HepG2 (cell line): ENCODE measurements at regions not wholly inside any gene's neighbourhood (a gene's known extent, or its start where the extent isn't known, plus 50 kb on each side); places are given as distances from the start of the nearest gene placed in this dataset.

Experiments used
- ATAC-seq: fragments of 200-7000 bp; cut with Tn5 transposase; 3 replicates; pipeline ENCODE4 v1.9.1; 2020; ENCODE audit warnings: mild to moderate bottlenecking, moderate library complexity
- BruUV-seq: library from RNA; stranded (reverse); fragments of 400-500 nt; replicated peaks from 2 replicates; lab custom pipeline; 2021; lab: Mats Ljungman, UMichigan
- CTCF ChIA-PET: fragments of 300-600 bp; formaldehyde crosslinking; extraction: SDS; loops from one replicate; lab custom pipeline; 2021; ENCODE audit warnings: low total read pairs, inconsistent platforms, low intra/inter-chr PET ratio; lab: Yijun Ruan, JAX
- POLR2A ChIA-PET: fragments of 350-600 bp; sonication (Branson Sonifier 250); formaldehyde crosslinking; loops from one replicate; lab custom pipeline; 2020; ENCODE audit warnings: antibody characterized with exemption, inconsistent platforms; lab: Yijun Ruan, JAX
- DNase-seq: peaks from one replicate; pipeline ENCODE4 v3.0.0-alpha.2; 2015; ENCODE audit warnings: low spot score
- FAIRE-seq: peaks from 3 replicates; lab custom pipeline; 2011; peaks lifted over from hg19 to GRCh38; lab: Jason Lieb, UNC
- H2AFZ ChIP-seq: one replicate; pipeline ENCODE4 v1.6.1; 2011; ENCODE audit warnings: low read length, inconsistent platforms
- H3K27ac ChIP-seq: fragments of 300-600 bp; 3 replicates; pipeline ENCODE4 v1.8.0; 2011; ENCODE audit warnings: mixed run types, mild to moderate bottlenecking, mixed read lengths, low read length, inconsistent platforms; ENCODE audit not compliant: insufficient read depth; ENCODE audit errors: extremely low read length
- H3K27me3 ChIP-seq, 2 experiments: fragments of 200-600 bp in 1 of 2; 2 replicates in 1 of 2; 3 replicates in 1 of 2; pipeline versions ENCODE4 v1.6.0 to v1.8.0; 2011; ENCODE audit warnings: low read length in 2 of 2, mild to moderate bottlenecking in 2 of 2, moderate library complexity in 2 of 2, inconsistent platforms in 1 of 2; ENCODE audit not compliant: insufficient read depth in 2 of 2, control insufficient read depth in 1 of 2
- H3K36me3 ChIP-seq, 2 experiments: fragments of 200-600 bp in 1 of 2; replicated peaks in 1 of 2; 2 replicates in 1 of 2; 3 replicates in 1 of 2; pipeline versions ENCODE4 v1.5.1 to v1.8.0; 2011; ENCODE audit warnings: low read length in 2 of 2, inconsistent platforms in 1 of 2; ENCODE audit not compliant: insufficient read depth in 2 of 2, control insufficient read depth in 1 of 2
- H3K4me1 ChIP-seq: 2 replicates; pipeline ENCODE4 v1.5.1; 2012; ENCODE audit warnings: low read length, inconsistent platforms; ENCODE audit not compliant: insufficient read depth
- H3K4me2 ChIP-seq: 2 replicates; pipeline ENCODE4 v1.6.0; 2011; ENCODE audit warnings: low read depth, low read length, inconsistent platforms
- H3K4me3 ChIP-seq, 3 experiments: fragments of 200-600 bp in 1 of 3; sonication (generic), shearing (Covaris generic) in 1 of 3; replicated peaks in 1 of 3; 2 replicates each; pipeline ENCODE4 v1.5.1; 2011 to 2016; ENCODE audit warnings: low read length in 3 of 3, inconsistent platforms in 2 of 3, low read depth in 2 of 3, mild to moderate bottlenecking in 2 of 3, control low read depth in 1 of 3, mixed read lengths in 1 of 3; ENCODE audit not compliant: insufficient read depth in 1 of 3
- H3K79me2 ChIP-seq: one replicate; pipeline ENCODE4 v1.6.1; 2011; ENCODE audit warnings: low read length, inconsistent platforms; ENCODE audit not compliant: insufficient read depth
- H3K9ac ChIP-seq: 2 replicates; pipeline ENCODE4 v1.6.0; 2011; ENCODE audit warnings: mild to moderate bottlenecking, low read depth, low read length, inconsistent platforms; ENCODE audit not compliant: insufficient read depth
- H3K9me3 ChIP-seq: 2 replicates; pipeline ENCODE4 v1.5.1; 2012; ENCODE audit warnings: mild to moderate bottlenecking, low read length
- H4K20me1 ChIP-seq: 2 replicates; pipeline ENCODE4 v1.6.0; 2011; ENCODE audit warnings: inconsistent platforms, mild to moderate bottlenecking, low read length, moderate library complexity; ENCODE audit not compliant: insufficient read depth
- BRCA1 ChIP-seq: sonication (generic); formaldehyde crosslinking; IDR thresholded peaks from 2 replicates; pipeline ENCODE4 v1.4.0; 2020; ENCODE audit warnings: missing genetic modification reagents
- MAFK ChIP-seq, 2 experiments: IDR thresholded peaks in 1 of 2; conservative IDR thresholded peaks in 1 of 2; 2 replicates each; pipeline ENCODE4 v1.6.1; 2011; ENCODE audit warnings: improper control_type of control experiment in 2 of 2, low read length in 2 of 2
- NFATC3 ChIP-seq: sonication (generic); formaldehyde crosslinking; IDR thresholded peaks from 2 replicates; pipeline ENCODE4 v1.5.1; 2020; ENCODE audit warnings: mild to moderate bottlenecking, missing genetic modification reagents
- ZNF224 ChIP-seq: sonication (generic); formaldehyde crosslinking; IDR thresholded peaks from 2 replicates; pipeline ENCODE4 v1.5.0; 2020; ENCODE audit warnings: mild to moderate bottlenecking, missing genetic modification reagents
- ZNF431 ChIP-seq: sonication (generic); formaldehyde crosslinking; IDR thresholded peaks from 2 replicates; pipeline ENCODE4 v1.9.0; 2022; ENCODE audit warnings: missing genetic modification reagents, low read depth, mild to moderate bottlenecking, borderline replicate concordance
- ZNF598 ChIP-seq: sonication (generic); formaldehyde crosslinking; IDR thresholded peaks from 2 replicates; pipeline ENCODE4 v1.5.1; 2020; ENCODE audit warnings: mild to moderate bottlenecking, missing genetic modification reagents, borderline replicate concordance
- ZNF816 ChIP-seq: sonication (generic); formaldehyde crosslinking; IDR thresholded peaks from 2 replicates; pipeline ENCODE4 v1.8.0; 2022; ENCODE audit warnings: missing genetic modification reagents, mild to moderate bottlenecking, borderline replicate concordance
- ZNF839 ChIP-seq: sonication (generic); formaldehyde crosslinking; IDR thresholded peaks from 2 replicates; pipeline ENCODE4 v1.4.0; 2020; ENCODE audit warnings: missing genetic modification reagents, mild to moderate bottlenecking, borderline replicate concordance
- WGBS: methylation state at CpG from one replicate; pipeline ENCODE4 v1.1.6; 2017; ENCODE audit warnings: low lambda C conversion rate; 5-methylcytosine and 5-hydroxymethylcytosine counted together
- in situ Hi-C: cut with HindIII; loops from 2 replicates; pipeline ENCODE4 v1.10.0; 2017; ENCODE audit warnings: low pct_unique_long_range_greater_than_20kb; ENCODE audit not compliant: extremely low pct_ligation_motif_present
- intact Hi-C: fragments of 100-400 bp; cut with micrococcal nuclease; formaldehyde crosslinking; loops from one replicate; pipeline ENCODE4 v1.10.0; 2022; ENCODE audit not compliant: unreplicated experiment
- TF ChIP-seq, protein P1 (sequence below): IDR thresholded peaks from 2 replicates; pipeline ENCODE4 v1.6.1; 2016; ENCODE audit warnings: missing genetic modification reagents, missing compliant biosample characterization
- TF ChIP-seq, protein P2 (sequence below): sonication (generic); formaldehyde crosslinking; IDR thresholded peaks from 2 replicates; pipeline ENCODE4 v1.5.0; 2020; ENCODE audit warnings: missing genetic modification reagents
- TF ChIP-seq, protein P3 (sequence below): fragments of 450-650 bp; IDR thresholded peaks from 2 replicates; pipeline ENCODE4 v1.6.1; 2016

DNA sequence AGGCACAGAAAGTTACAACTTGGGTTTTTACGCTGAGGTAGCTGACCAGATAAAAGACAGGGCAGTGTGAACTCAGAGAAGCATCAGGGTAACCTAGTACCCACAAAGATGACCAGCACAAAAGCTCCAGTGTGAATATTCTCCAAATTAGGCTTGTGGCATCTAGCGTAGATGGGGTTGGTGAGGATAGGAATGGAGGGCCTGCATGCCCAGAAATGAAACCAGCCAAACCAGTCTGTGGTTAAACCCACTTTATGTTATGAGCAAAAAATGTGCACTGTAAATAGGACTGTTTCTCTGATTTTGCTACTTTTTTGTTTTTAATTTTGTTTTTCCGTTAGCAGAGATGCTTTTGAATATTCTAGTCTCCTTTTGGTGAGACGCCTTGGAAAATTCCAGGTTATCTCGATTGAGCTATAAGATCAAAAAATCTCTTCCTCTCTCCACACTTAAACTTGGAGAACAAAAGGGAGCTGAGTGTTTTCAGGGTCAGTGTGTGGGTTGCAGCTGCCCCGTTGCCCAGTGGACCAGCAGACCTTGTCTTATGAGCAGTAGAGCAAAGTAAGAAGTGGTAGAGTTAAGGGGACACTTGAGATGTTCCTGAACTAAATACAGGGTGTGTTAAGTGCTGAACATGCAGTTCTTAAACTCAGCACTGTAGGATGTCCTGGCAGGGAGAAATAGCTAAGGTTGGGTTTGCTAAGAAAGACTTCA lies 132.9 kb downstream of the C3orf38 start:
- Histone ChIP-seq H3K27ac (no peak overlapping the region), H3K4me3 (no peak overlapping the region), H3K9me3 (no peaks in the 10 kb centered on the region), H3K4me1 (no peaks in the 10 kb centered on the region), H3K27me3 (no peaks in the 10 kb centered on the region), H3K4me2 (no peak overlapping the region), H4K20me1 (no peaks in the 10 kb centered on the region), H3K9ac (no peak overlapping the region), H3K79me2 (no peaks in the 10 kb centered on the region), H2AFZ (no peak overlapping the region), H3K36me3 (no peaks in the 10 kb centered on the region)
- ChIA-PET CTCF (no interaction called here), POLR2A (no interaction called here)
- intact Hi-C loops (no loop called here), in situ Hi-C loops (no loop called here)
- FAIRE-seq = no peak
- no peak for DNase-seq
- BruUV-seq = no TSS peak
- no peak for ATAC-seq
- peak in 1 of 2 experiments; percentile 21; a peak in 1 of 4 replicates for TF ChIP-seq MAFK (conservative IDR thresholded peaks at IDR 0.05 in 1 of 2, IDR thresholded peaks at IDR 0.05 in 1 of 2; ENCODE audit: low read length in 2 of 2)
- TF ChIP-seq ZNF598 (CRISPR knock-in tag) = no peak
- WGBS = 20% methylated on average over 6 of the region's 6 CpGs

DNA sequence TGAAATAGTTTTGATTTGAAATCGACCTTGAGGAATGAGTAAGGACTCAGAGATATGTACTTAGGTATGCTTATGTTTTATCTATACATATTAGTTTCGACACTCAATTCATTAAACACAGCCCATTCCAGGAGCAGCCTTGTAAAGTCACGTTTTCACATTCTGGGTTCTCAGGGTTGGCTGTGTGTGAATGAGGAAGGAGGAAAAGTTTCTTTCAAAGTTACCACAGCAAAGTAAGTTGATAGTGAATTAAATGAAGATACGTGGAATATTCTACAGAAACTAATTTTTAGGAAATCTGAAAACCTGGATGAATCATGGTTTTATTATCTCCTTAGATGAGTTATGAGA lies 133.5 kb downstream of the C3orf38 start:
- Histone ChIP-seq H3K9me3 (no peaks in the 10 kb centered on the region), H2AFZ (no peak overlapping the region), H4K20me1 (no peaks in the 10 kb centered on the region), H3K4me2 (no peak overlapping the region), H3K79me2 (no peaks in the 10 kb centered on the region), H3K9ac (no peak overlapping the region), H3K27ac (no peak overlapping the region), H3K4me1 (no peaks in the 10 kb centered on the region), H3K36me3 (no peaks in the 10 kb centered on the region), H3K27me3 (no peaks in the 10 kb centered on the region), H3K4me3 (no peak overlapping the region)
- no TSS peak for BruUV-seq
- FAIRE-seq = no peak
- no peak for ATAC-seq
- WGBS = 2% methylated on average over 4 of the region's 4 CpGs
- POLR2A ChIA-PET = no interaction called here
- no peak for DNase-seq
- TF ChIP-seq, protein P1, sequence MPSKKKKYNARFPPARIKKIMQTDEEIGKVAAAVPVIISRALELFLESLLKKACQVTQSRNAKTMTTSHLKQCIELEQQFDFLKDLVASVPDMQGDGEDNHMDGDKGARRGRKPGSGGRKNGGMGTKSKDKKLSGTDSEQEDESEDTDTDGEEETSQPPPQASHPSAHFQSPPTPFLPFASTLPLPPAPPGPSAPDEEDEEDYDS = no peak
- TF ChIP-seq ZNF839 (CRISPR knock-in tag) = no peak
- TF ChIP-seq, protein P2, sequence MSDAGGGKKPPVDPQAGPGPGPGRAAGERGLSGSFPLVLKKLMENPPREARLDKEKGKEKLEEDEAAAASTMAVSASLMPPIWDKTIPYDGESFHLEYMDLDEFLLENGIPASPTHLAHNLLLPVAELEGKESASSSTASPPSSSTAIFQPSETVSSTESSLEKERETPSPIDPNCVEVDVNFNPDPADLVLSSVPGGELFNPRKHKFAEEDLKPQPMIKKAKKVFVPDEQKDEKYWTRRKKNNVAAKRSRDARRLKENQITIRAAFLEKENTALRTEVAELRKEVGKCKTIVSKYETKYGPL (CRISPR knock-in tag) = no peak
- TF ChIP-seq ZNF816 (CRISPR knock-in tag) = no peak
- TF ChIP-seq, protein P3, sequence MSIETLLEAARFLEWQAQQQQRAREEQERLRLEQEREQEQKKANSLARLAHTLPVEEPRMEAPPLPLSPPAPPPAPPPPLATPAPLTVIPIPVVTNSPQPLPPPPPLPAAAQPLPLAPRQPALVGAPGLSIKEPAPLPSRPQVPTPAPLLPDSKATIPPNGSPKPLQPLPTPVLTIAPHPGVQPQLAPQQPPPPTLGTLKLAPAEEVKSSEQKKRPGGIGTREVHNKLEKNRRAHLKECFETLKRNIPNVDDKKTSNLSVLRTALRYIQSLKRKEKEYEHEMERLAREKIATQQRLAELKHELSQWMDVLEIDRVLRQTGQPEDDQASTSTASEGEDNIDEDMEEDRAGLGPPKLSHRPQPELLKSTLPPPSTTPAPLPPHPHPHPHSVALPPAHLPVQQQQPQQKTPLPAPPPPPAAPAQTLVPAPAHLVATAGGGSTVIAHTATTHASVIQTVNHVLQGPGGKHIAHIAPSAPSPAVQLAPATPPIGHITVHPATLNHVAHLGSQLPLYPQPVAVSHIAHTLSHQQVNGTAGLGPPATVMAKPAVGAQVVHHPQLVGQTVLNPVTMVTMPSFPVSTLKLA = no peak
- TF ChIP-seq NFATC3 (CRISPR knock-in tag) = no peak
- no peak for TF ChIP-seq BRCA1 (CRISPR knock-in tag)
- no peak for TF ChIP-seq ZNF224
- TF ChIP-seq ZNF431 (CRISPR knock-in tag) = no peak
- in situ Hi-C loops (no loop called here), intact Hi-C loops (no loop called here)
- CTCF ChIA-PET = no interaction called here
